ENCODE measurements at regions not wholly inside any gene's neighbourhood (a gene's known extent, or its start where the extent isn't known, plus 50 kb on each side); places are given as distances from the start of the nearest gene placed in this dataset.

DNA sequence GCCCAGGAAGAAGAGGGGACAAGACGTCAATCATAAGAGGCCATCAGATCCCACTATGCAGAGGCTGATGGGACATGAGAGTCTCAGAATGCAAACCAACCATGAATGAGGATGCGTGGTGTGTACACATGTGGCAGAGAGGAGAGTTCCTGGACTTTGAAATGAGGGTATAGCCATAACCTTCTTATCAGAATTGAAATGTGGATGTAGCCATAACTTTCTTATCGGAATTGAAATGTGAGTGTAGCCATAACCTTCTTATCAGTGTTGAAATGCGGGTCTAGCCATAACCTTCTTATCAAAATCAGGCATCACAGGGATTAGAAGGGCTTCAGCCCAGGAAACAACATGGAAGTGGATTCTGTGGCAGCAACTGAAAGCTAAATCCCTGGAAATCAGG, 415.5 kb upstream of the FAT1 start:
- H3K36me3 Mint-ChIP-seq (ENCODE audit: low read depth), result no peaks in the 10 kb centered on the region
- no peaks in the 10 kb centered on the region for H3K27me3 Mint-ChIP-seq (ENCODE audit: low read depth)
- DNase-seq (ENCODE audit: low spot score), result no peak
- H3K4me1 Mint-ChIP-seq (ENCODE audit: low read depth), result no peaks in the 10 kb centered on the region
- H3K4me3 Mint-ChIP-seq (ENCODE audit: low read depth), result no peak overlapping the region
- H3K9me3 Mint-ChIP-seq, result peaks cover 21% of the 10 kb centered on the region
- intact Hi-C loops (cut with micrococcal nuclease), result no loop called here
- no peak overlapping the region for H3K27ac Mint-ChIP-seq

DNA sequence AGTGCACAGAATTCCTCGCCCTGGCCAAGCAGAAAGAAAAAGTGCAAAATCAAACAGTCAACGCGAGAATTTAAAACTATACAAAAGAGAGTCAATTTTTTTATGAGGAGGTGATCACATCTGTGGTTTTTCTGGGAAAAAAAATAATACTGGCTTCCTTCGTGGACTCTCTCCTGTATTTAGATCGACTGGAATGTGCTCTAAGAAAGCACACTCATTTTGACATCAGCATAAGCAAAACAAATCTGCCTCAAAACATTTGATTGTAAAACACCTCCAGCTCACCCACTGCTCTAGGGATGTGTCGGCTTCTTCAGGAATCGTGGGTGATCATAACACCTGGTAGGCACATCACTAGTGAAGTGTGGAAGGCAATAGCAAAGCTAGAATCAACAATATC, 417.4 kb upstream of the FAT1 start:
- intact Hi-C loops (cut with micrococcal nuclease), result no loop called here
- H3K36me3 Mint-ChIP-seq (ENCODE audit: low read depth), result no peaks in the 10 kb centered on the region

DNA sequence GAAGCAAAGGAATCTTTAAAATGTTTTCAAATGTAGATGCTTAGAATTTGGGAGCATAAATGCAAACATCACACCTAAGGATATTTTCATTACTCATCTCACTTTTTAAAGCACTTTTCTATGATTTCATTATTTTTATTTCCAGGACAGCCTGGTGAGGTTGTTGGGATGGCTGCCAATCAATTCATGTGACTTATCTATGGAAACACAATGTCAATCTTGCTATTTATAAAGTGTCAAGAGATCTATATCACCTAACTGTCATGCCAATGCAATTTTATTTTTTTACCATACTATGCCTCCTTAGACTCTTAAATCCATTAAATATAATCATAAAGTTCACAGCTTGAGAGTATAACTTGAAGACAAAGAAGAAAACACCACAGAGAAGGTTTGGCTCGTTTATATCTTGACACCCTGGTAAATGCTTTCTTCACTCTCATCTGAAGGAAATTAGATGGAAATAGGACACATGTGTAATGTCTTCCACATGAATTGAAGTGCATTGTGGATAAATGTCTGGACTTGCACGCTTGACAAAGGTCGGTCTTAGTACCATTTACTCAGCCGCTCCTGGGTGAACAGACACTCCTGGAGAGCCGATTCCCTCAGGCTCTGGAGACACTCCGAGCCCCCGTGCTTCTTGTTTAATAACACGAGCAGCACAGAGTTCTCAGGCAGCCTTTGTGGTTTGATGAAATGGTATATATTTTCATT, 425.7 kb upstream of the FAT1 start:
- no peak for DNase-seq (ENCODE audit: low spot score)
- intact Hi-C loops (cut with micrococcal nuclease), result no loop called here
- H3K36me3 Mint-ChIP-seq (ENCODE audit: low read depth), result no peaks in the 10 kb centered on the region
- H3K27me3 Mint-ChIP-seq (ENCODE audit: low read depth), result no peaks in the 10 kb centered on the region
- H3K4me1 Mint-ChIP-seq (ENCODE audit: low read depth), result no peaks in the 10 kb centered on the region
- H3K9me3 Mint-ChIP-seq, result peaks cover 14% of the 10 kb centered on the region
- no peak overlapping the region for H3K4me3 Mint-ChIP-seq (ENCODE audit: low read depth)
- H3K27ac Mint-ChIP-seq, result no peak overlapping the region

More for the DNA sequence above, 417.4 kb upstream of the FAT1 start:
- no peaks in the 10 kb centered on the region for H3K4me1 Mint-ChIP-seq (ENCODE audit: low read depth)
- no peak for DNase-seq (ENCODE audit: low spot score)
- no peak overlapping the region for H3K27ac Mint-ChIP-seq
- H3K4me3 Mint-ChIP-seq (ENCODE audit: low read depth), result no peak overlapping the region
- peaks cover 15% of the 10 kb centered on the region for H3K9me3 Mint-ChIP-seq
- H3K27me3 Mint-ChIP-seq (ENCODE audit: low read depth), result no peaks in the 10 kb centered on the region

DNA sequence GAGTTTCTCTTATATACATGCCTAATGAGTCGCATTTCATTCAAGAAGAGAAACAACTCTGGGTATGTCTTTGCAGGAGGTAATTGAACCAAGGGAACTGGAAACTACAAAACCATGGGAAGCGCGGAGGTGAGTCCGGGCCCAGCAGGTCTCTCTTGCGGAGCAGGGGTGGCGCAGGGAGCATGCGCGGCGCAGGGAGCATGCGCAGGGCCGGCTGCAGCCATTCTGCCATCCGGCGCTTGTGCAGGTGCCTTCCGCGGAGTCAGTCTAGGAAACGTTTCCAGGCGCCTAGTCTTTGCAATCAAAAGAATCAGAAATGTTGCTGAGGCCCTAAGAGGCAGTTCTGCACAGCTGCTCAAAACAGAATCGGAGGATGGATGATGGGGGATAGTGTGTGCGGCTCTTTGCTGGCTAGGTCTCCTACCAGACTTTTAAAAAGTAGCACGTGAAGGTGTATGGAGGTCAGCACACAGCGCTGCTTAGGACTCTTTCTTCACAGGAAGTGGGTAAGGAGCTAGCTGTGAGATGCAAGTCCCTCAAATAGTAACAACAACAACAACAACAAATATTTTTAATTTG, 433.8 kb upstream of the FAT1 start:
- no peak overlapping the region for H3K27ac Mint-ChIP-seq
- no peak for DNase-seq (ENCODE audit: low spot score)
- H3K9me3 Mint-ChIP-seq, result peaks cover 27% of the 10 kb centered on the region
- H3K4me3 Mint-ChIP-seq (ENCODE audit: low read depth), result no peak overlapping the region
- intact Hi-C loops (cut with micrococcal nuclease), result no loop called here
- no peaks in the 10 kb centered on the region for H3K4me1 Mint-ChIP-seq (ENCODE audit: low read depth)
- H3K36me3 Mint-ChIP-seq (ENCODE audit: low read depth), result no peaks in the 10 kb centered on the region
- H3K27me3 Mint-ChIP-seq (ENCODE audit: low read depth), result no peaks in the 10 kb centered on the region

DNA sequence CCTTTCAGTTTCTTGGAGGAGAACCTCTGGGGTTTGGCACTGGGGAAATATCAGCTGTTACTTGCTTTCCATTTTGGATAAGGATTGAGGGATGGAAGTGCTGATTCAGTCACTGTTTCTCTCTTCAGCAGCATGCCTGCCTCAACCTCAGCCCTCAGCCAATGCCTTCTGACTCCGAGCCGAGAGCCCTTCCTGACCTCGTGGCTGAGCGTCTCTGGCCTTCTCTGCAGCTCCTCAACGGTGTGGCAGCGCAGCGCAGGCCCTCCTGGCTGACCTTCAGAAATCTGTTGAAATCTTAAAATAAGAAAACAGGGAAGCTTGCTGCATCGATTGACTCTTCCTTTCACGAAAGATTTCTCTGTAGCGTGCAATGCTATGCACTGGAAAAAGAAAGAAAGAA, 434.3 kb upstream of the FAT1 start:
- H3K9me3 Mint-ChIP-seq, result peaks cover 27% of the 10 kb centered on the region
- no peaks in the 10 kb centered on the region for H3K4me1 Mint-ChIP-seq (ENCODE audit: low read depth)
- DNase-seq (ENCODE audit: low spot score), result no peak
- intact Hi-C loops (cut with micrococcal nuclease), result no loop called here
- no peak overlapping the region for H3K4me3 Mint-ChIP-seq (ENCODE audit: low read depth)
- no peaks in the 10 kb centered on the region for H3K36me3 Mint-ChIP-seq (ENCODE audit: low read depth)
- H3K27ac Mint-ChIP-seq, result no peak overlapping the region
- no peaks in the 10 kb centered on the region for H3K27me3 Mint-ChIP-seq (ENCODE audit: low read depth)

DNA sequence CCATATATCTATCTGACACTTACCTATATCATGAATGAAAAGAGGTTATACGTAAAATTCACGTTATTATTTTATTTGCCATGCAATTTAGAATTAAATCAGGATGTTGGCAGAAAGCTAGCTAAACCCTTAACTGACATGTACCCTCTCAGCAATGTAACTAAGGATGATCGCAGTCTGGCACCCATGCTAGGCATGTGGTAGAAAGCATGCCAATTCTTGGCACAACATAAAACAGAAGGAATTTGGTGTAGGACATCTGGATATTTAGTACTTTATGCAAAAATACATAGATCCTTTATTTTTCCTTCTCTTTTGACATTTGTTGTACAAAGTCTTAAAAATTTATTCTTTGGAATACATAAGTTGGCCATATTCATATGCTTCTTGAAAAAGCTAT, 436.8 kb upstream of the FAT1 start:
- intact Hi-C loops (cut with micrococcal nuclease), result no loop called here
- Mint-ChIP-seq H3K27me3 (ENCODE audit: low read depth) (no peaks in the 10 kb centered on the region), H3K4me1 (ENCODE audit: low read depth) (no peaks in the 10 kb centered on the region), H3K4me3 (ENCODE audit: low read depth) (no peak overlapping the region), H3K27ac (no peak overlapping the region), H3K36me3 (ENCODE audit: low read depth) (no peaks in the 10 kb centered on the region), H3K9me3 (peaks cover 22% of the 10 kb centered on the region)
- no peak for DNase-seq (ENCODE audit: low spot score)

DNA sequence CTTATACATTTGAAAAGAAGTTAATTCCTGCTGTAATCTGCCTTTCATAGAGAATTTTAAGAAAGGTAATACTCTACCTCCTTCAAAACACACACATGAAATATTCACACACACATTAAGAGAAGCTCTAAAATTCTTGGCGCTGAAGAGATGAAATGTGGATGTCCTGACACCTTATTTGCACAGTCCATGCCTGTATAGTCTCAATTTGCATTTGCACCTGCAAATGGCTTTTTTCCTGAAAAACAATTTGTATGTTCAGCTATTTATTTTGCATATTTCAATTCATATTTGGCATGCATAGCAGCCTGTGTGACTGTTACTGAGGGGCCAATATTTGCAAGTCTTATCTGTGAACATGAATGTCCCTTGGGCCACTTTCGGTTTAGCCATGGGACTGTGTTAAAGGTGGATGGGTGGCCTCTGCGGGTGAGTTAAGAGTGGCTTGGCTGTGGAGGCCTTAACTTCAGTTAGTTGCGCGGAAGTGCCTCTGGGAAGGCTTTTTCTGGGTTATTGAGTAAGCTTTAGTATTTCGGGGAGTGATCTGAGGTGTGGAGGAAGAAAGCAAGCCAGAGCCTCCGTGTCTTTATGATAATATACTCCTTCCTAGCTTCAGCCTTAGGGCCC, 443.3 kb upstream of the FAT1 start:
- Mint-ChIP-seq H3K27ac (no peak overlapping the region), H3K36me3 (ENCODE audit: low read depth) (no peaks in the 10 kb centered on the region), H3K4me3 (ENCODE audit: low read depth) (no peak overlapping the region), H3K27me3 (ENCODE audit: low read depth) (no peaks in the 10 kb centered on the region), H3K9me3 (peaks cover 10% of the 10 kb centered on the region), H3K4me1 (ENCODE audit: low read depth) (no peaks in the 10 kb centered on the region)
- no peak for DNase-seq (ENCODE audit: low spot score)
- intact Hi-C loops (cut with micrococcal nuclease), result no loop called here

DNA sequence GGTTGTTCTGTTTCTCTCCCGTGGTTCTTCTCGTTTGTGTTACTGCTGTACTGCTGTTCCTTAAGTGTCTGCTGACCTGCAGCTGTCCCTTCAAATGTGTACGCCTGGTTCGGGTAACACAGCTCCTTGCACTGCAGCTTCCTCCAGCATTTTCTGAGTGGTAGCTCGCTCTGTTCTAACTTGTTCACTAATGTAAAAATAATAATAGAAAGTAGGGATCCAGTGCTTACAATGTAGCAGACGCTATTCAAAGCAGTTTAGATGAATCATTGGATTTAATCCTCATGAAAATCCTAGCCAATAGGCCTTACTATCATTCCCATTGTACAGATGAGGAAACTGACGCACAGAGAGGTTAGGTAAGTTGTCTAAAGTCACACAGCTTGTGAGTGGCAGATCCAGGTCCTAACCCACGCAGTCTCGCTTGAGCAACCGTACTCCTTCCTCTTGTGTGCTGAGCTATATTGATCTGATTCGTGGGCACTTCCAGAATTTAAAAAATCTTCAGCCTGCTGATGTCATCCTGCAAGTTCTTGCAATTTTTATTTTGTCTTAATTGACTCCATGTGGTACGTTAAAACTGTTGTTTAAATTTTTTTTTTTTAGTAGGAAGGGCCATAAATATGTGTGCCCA, 448.2 kb upstream of the FAT1 start:
- no peaks in the 10 kb centered on the region for H3K27me3 Mint-ChIP-seq (ENCODE audit: low read depth)

DNA sequence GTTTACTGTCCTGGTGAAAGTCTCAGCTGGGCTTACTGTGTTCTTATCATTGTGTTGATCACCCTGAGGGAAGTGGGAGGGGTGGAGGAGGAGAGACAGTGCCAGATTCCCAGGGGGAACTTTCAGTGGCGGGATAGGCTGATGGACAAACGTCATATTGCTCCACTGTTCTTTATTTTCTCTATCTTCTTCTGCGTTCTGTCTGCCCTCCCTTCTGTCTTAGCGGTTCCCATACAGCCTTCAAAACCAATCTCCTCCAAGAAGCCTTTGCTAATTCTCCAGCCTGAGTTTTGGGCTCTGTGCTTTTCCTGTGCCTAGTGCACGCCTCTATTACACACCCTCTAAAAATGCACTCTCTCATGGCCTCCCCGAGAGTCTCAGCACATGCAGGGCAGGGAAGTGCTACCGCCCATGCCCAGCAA, 448.7 kb upstream of the FAT1 start:
- Mint-ChIP-seq H3K36me3 (ENCODE audit: low read depth) (no peaks in the 10 kb centered on the region), H3K27ac (no peak overlapping the region), H3K4me3 (ENCODE audit: low read depth) (no peak overlapping the region), H3K9me3 (peaks cover 15% of the 10 kb centered on the region), H3K4me1 (ENCODE audit: low read depth) (no peaks in the 10 kb centered on the region), H3K27me3 (ENCODE audit: low read depth) (no peaks in the 10 kb centered on the region)
- no peak for DNase-seq (ENCODE audit: low spot score)
- intact Hi-C loops (cut with micrococcal nuclease), result no loop called here

More for the DNA sequence above, 448.2 kb upstream of the FAT1 start:
- DNase-seq (ENCODE audit: low spot score), result no peak
- peaks cover 15% of the 10 kb centered on the region for H3K9me3 Mint-ChIP-seq
- intact Hi-C loops (cut with micrococcal nuclease), result no loop called here
- H3K4me3 Mint-ChIP-seq (ENCODE audit: low read depth), result no peak overlapping the region
- H3K27ac Mint-ChIP-seq, result no peak overlapping the region
- no peaks in the 10 kb centered on the region for H3K36me3 Mint-ChIP-seq (ENCODE audit: low read depth)
- H3K4me1 Mint-ChIP-seq (ENCODE audit: low read depth), result no peaks in the 10 kb centered on the region

DNA sequence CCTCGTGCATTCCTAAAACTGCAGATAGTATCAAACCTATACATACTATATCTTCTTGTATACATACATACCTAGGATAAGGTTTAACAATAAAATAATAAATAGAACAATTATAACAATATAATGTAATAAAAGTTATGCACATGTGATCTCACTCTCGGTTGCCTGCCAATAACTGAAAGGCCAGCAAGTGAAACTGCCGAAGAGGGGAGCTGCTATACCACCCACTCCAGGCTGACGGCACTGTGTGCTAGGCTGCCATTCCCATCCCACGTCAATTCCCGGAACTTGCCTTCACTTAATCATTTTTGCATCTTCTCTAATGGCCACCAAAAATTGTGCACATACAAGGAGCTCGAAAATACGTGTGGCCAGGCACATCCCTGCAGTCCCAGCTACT, 451.1 kb upstream of the FAT1 start:
- intact Hi-C loops (cut with micrococcal nuclease), result no loop called here
- no peak for DNase-seq (ENCODE audit: low spot score)
- H3K4me3 Mint-ChIP-seq (ENCODE audit: low read depth), result no peak overlapping the region
- H3K27ac Mint-ChIP-seq, result no peak overlapping the region
- no peaks in the 10 kb centered on the region for H3K36me3 Mint-ChIP-seq (ENCODE audit: low read depth)
- peaks cover 15% of the 10 kb centered on the region for H3K9me3 Mint-ChIP-seq
- no peaks in the 10 kb centered on the region for H3K4me1 Mint-ChIP-seq (ENCODE audit: low read depth)
- no peaks in the 10 kb centered on the region for H3K27me3 Mint-ChIP-seq (ENCODE audit: low read depth)

DNA sequence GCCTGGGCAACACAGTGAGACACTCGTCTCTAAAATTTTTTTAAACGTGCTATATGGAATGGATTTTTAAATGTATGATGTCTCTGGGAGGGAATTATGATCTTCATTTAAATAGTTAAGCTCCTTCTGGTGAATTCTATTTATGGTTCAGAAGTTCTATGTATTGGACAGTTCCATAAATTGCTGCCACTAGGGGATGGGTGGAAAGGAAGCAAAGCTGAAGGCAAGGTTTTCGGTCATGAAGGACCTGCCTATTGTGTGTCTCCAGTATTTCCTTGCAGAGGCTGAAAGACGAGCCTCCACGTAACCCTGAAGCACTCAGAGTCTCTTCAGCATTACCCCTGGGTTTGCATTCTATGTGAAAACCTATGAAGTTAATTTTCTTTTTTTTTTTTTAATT, 451.5 kb upstream of the FAT1 start:
- Mint-ChIP-seq H3K27ac (no peak overlapping the region), H3K4me3 (ENCODE audit: low read depth) (no peak overlapping the region), H3K36me3 (ENCODE audit: low read depth) (no peaks in the 10 kb centered on the region), H3K4me1 (ENCODE audit: low read depth) (no peaks in the 10 kb centered on the region), H3K9me3 (peaks cover 15% of the 10 kb centered on the region), H3K27me3 (ENCODE audit: low read depth) (no peaks in the 10 kb centered on the region)
- no peak for DNase-seq (ENCODE audit: low spot score)
- intact Hi-C loops (cut with micrococcal nuclease), result no loop called here

DNA sequence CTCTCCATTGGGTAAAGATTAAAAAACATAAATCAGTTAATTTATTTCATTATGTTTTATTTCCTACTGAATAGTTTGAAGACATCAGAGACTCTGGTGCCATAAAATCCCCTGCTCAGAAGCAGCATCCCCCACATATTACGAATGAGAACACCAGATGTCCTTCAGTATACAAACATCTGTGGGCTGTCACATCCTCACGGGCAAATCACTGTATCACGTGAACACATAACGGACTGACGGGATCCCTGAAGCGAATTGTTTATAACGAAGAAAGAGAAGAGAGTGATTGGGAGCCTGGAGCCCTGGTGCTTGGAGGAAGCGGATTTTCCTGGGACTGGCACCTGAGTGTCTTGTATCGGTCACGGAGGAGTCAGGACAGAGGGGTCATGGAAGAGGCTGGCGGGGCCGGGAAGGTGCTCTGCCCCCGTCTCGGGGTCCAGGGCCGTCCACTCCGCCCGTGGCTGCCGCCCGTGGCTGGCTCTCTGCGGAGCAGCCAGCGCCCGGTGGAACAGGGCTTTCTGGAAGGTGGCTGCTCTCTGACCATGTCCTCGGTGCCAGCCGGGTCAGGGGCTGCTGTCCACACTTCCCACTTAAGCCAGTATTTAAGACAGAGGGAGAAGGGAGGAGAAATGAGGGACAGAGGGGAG, 452.7 kb upstream of the FAT1 start:
- Mint-ChIP-seq H3K4me3 (ENCODE audit: low read depth) (no peak overlapping the region), H3K9me3 (peaks cover 15% of the 10 kb centered on the region), H3K27me3 (ENCODE audit: low read depth) (no peaks in the 10 kb centered on the region), H3K4me1 (ENCODE audit: low read depth) (no peaks in the 10 kb centered on the region), H3K27ac (no peak overlapping the region), H3K36me3 (ENCODE audit: low read depth) (no peaks in the 10 kb centered on the region)
- no peak for DNase-seq (ENCODE audit: low spot score)
- intact Hi-C loops (cut with micrococcal nuclease), result no loop called here

DNA sequence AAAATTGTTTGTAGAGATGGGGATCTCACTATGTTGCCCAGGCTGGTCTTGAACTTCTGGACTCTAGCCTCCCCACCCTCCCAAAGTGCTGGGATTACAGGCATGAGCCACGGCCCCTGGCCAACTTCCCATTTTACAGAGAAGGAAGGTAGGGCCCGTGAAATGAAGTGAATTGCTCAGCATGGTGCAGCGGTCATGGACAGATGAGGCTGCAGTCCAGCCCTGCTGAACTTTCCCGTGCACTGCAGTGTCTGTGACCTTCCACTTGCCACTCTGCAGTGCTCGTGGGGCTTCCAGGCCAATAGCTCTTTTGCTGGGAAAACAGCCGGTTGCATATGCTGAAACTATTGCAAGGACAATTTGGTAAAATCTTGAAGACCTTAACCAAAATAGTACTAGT, 454.4 kb upstream of the FAT1 start:
- DNase-seq (ENCODE audit: low spot score), result no peak
- H3K4me1 Mint-ChIP-seq (ENCODE audit: low read depth), result no peaks in the 10 kb centered on the region
- H3K36me3 Mint-ChIP-seq (ENCODE audit: low read depth), result no peaks in the 10 kb centered on the region
- peaks cover 16% of the 10 kb centered on the region for H3K9me3 Mint-ChIP-seq
- H3K4me3 Mint-ChIP-seq (ENCODE audit: low read depth), result no peak overlapping the region
- no peaks in the 10 kb centered on the region for H3K27me3 Mint-ChIP-seq (ENCODE audit: low read depth)
- intact Hi-C loops (cut with micrococcal nuclease), result no loop called here
- H3K27ac Mint-ChIP-seq, result no peak overlapping the region

All from activated T-helper 2 cell treated with anti-CD3 and anti-CD28 coated beads, Interferon-gamma antibody, Interleukin-2, Interleukin-4, amounts not matched to agents 10 μg/mL and 5 μg/mL and 100 μg/mL, durations not matched to agents 14 hours and 24 hours and 36 hours (primary cell).